Sigmoid colon (tissue), 6 donors: ENCODE measurements at regions not wholly inside any gene's neighbourhood (a gene's known extent, or its start where the extent isn't known, plus 50 kb on each side); places are given as distances from the start of the nearest gene placed in this dataset.

Experiments used
- DNase-seq: peaks from one replicate; pipeline ENCODE4 v3.0.0-alpha.2; 2019
- H3K27ac ChIP-seq, 4 donors: fragments of 200-600 bp; sonication (generic); one replicate each; pipeline ENCODE4 v1.5.1; 2016 to 2019; ENCODE audit warnings: mild to moderate bottlenecking in 1 of 4
- H3K27me3 ChIP-seq, 3 donors: fragments of 200-600 bp; sonication (generic); one replicate each; pipeline ENCODE4 v1.5.1; 2019; ENCODE audit warnings: mild to moderate bottlenecking in 1 of 3
- H3K36me3 ChIP-seq, 4 donors: fragments of 200-600 bp; sonication (generic); one replicate each; pipeline ENCODE4 v1.5.1; 2016 to 2019
- H3K4me1 ChIP-seq, 4 donors: fragments of 200-600 bp; sonication (generic); one replicate each; pipeline ENCODE4 v1.5.1; 2017 to 2019
- H3K4me3 ChIP-seq, 4 donors: fragments of 200-600 bp; sonication (generic); one replicate each; pipeline ENCODE4 v1.5.1; 2017 to 2019; ENCODE audit warnings: mild to moderate bottlenecking in 2 of 4, moderate library complexity in 1 of 4
- H3K9me3 ChIP-seq, 4 donors: fragments of 200-600 bp in 3 of 4; sonication (generic) in 3 of 4; one replicate each; pipeline versions ENCODE4 v1.5.1 to v1.6.1; 2013 to 2019
- CTCF ChIP-seq, 4 experiments: fragments of 450-650 bp in 3 of 4; fragments of 200-600 bp in 1 of 4; IDR thresholded peaks; one replicate each; pipeline ENCODE4 v1.5.1; 2016 to 2019; ENCODE audit warnings: antibody characterized with exemption in 4 of 4, mild to moderate bottlenecking in 3 of 4, moderate library complexity in 2 of 4
- EP300 ChIP-seq, 4 donors: sonication (generic); formaldehyde crosslinking; IDR thresholded peaks; one replicate each; pipeline ENCODE4 v1.6.1; 2017; ENCODE audit warnings: antibody characterized with exemption in 4 of 4
- POLR2A ChIP-seq, 2 donors: fragments of 450-650 bp; IDR thresholded peaks; one replicate each; pipeline ENCODE4 v1.6.1; 2016; ENCODE audit warnings: antibody characterized with exemption in 2 of 2, mild to moderate bottlenecking in 2 of 2, moderate library complexity in 2 of 2
- POLR2AphosphoS5 ChIP-seq, 4 donors: sonication (generic); formaldehyde crosslinking; IDR thresholded peaks; one replicate each; pipeline ENCODE4 v1.6.1; 2017; ENCODE audit warnings: antibody characterized with exemption in 4 of 4
- WGBS, 2 donors: extraction: QIAGEN DNeasy Blood & Tissue Kit; methylation state at CpG; one replicate each; pipeline ENCODE4 v1.1.7; 2013; 5-methylcytosine and 5-hydroxymethylcytosine counted together
- intact Hi-C: fragments of 100-400 bp; cut with DNase I; formaldehyde crosslinking; loops from one replicate; pipeline ENCODE4 v1.15.1; 2023
- donor health status: healthy with polysubstance abuse.
- donor health status: healthy.

GRCh38 chr7:32239764-32240163, 169.6 kb upstream of the PDE1C start:
- H3K27ac ChIP-seq, result no peak overlapping the region
- TF ChIP-seq CTCF (IDR thresholded peaks at IDR 0.05) (no peak), POLR2AphosphoS5 (IDR thresholded peaks at IDR 0.05) (no peak), POLR2A (IDR thresholded peaks at IDR 0.05) (no peak), EP300 (IDR thresholded peaks at IDR 0.05) (no peak)
- H3K4me1 ChIP-seq, result no peaks in the 10 kb centered on the region
- H3K9me3 ChIP-seq, result no peaks in the 10 kb centered on the region
- H3K27me3 ChIP-seq, result no peaks in the 10 kb centered on the region
- intact Hi-C loops, result no loop called here
- no peak for DNase-seq
- no peak overlapping the region for H3K4me3 ChIP-seq
- H3K36me3 ChIP-seq, result no peaks in the 10 kb centered on the region
- whole genome bisulfite sequencing, 2 donors, result 73 to 94% methylated on average over 1 of the region's 1 CpG

GRCh38 chr7:32228601-32229000, 158.4 kb upstream of the PDE1C start:
- no peaks in the 10 kb centered on the region for H3K4me1 ChIP-seq
- no peak overlapping the region for H3K4me3 ChIP-seq
- WGBS, 2 donors, result 87 to 89% methylated on average over 2 of the region's 2 CpGs
- H3K27ac ChIP-seq, result no peak overlapping the region
- H3K36me3 ChIP-seq, result no peaks in the 10 kb centered on the region
- intact Hi-C loops, result no loop called here
- H3K27me3 ChIP-seq, result no peaks in the 10 kb centered on the region
- no peak for TF ChIP-seq CTCF (IDR thresholded peaks at IDR 0.05)
- no peak for TF ChIP-seq POLR2AphosphoS5 (IDR thresholded peaks at IDR 0.05)
- no peak for TF ChIP-seq EP300 (IDR thresholded peaks at IDR 0.05)
- no peak for TF ChIP-seq POLR2A (IDR thresholded peaks at IDR 0.05)
- peaks cover 0 to 5% (median 2%) of the 10 kb centered on the region in 4 donors for H3K9me3 ChIP-seq
- no peak for DNase-seq

- H3K27ac ChIP-seq, result no peak overlapping the region
- H3K4me3 ChIP-seq, result no peak overlapping the region
- WGBS, 2 donors, result 57 to 79% methylated on average over 1 of the region's 1 CpG
- peaks cover 0 to 5% (median 2%) of the 10 kb centered on the region in 4 donors for H3K9me3 ChIP-seq
- no peaks in the 10 kb centered on the region for H3K27me3 ChIP-seq
- intact Hi-C loops, result no loop called here
- no peaks in the 10 kb centered on the region for H3K4me1 ChIP-seq
- no peak for DNase-seq
- no peak for TF ChIP-seq CTCF (IDR thresholded peaks at IDR 0.05)
- TF ChIP-seq POLR2AphosphoS5 (IDR thresholded peaks at IDR 0.05), result no peak
- no peak for TF ChIP-seq POLR2A (IDR thresholded peaks at IDR 0.05)
- no peak for TF ChIP-seq EP300 (IDR thresholded peaks at IDR 0.05)
- H3K36me3 ChIP-seq, result no peaks in the 10 kb centered on the region
Measured at GRCh38 chr7:32227746-32228145, 157.5 kb upstream of the PDE1C start.

GRCh38 chr7:32224276-32224675, 154.1 kb upstream of the PDE1C start:
- TF ChIP-seq POLR2AphosphoS5 (IDR thresholded peaks at IDR 0.05) (no peak), EP300 (IDR thresholded peaks at IDR 0.05) (no peak), POLR2A (IDR thresholded peaks at IDR 0.05) (no peak), CTCF (IDR thresholded peaks at IDR 0.05) (no peak)

GRCh38 chr7:32223721-32224120, 153.5 kb upstream of the PDE1C start:
- Histone ChIP-seq H3K4me1 (no peaks in the 10 kb centered on the region), H3K9me3 (peaks cover 0 to 5% (median 2%) of the 10 kb centered on the region in 4 donors), H3K4me3 (no peak overlapping the region), H3K36me3 (no peaks in the 10 kb centered on the region), H3K27ac (no peak overlapping the region), H3K27me3 (no peaks in the 10 kb centered on the region)
- 57 to 79% methylated on average over 8 of the region's 8 CpGs for WGBS, 2 donors
- intact Hi-C loops, result no loop called here
- TF ChIP-seq CTCF (IDR thresholded peaks at IDR 0.05), result no peak
- TF ChIP-seq POLR2A (IDR thresholded peaks at IDR 0.05), result no peak
- no peak for TF ChIP-seq POLR2AphosphoS5 (IDR thresholded peaks at IDR 0.05)
- TF ChIP-seq EP300 (IDR thresholded peaks at IDR 0.05), result no peak
- DNase-seq, result no peak

More at GRCh38 chr7:32224276-32224675, 154.1 kb upstream of the PDE1C start:
- H3K27me3 ChIP-seq, result no peaks in the 10 kb centered on the region
- no peaks in the 10 kb centered on the region for H3K36me3 ChIP-seq
- H3K4me1 ChIP-seq, result no peaks in the 10 kb centered on the region
- WGBS, 2 donors, result 78 to 86% methylated on average over 5 of the region's 5 CpGs
- H3K9me3 ChIP-seq, result peaks cover 0 to 5% (median 2%) of the 10 kb centered on the region in 4 donors
- H3K27ac ChIP-seq, result no peak overlapping the region
- no peak for DNase-seq
- intact Hi-C loops, result no loop called here
- no peak overlapping the region for H3K4me3 ChIP-seq
